SK-N-SH treated with all-trans-retinoic acid at 6 μM for 48 hours (cell line): ENCODE measurements at regions not wholly inside any gene's neighbourhood (a gene's known extent, or its start where the extent isn't known, plus 50 kb on each side); places are given as distances from the start of the nearest gene placed in this dataset.

Experiments used
- ATAC-seq: fragments of 200-7000 bp; cut with Tn5 transposase; 3 replicates; pipeline ENCODE4 v1.9.1; 2020; ENCODE audit warnings: mild to moderate bottlenecking, moderate library complexity
- ARNTL ChIP-seq: fragments of 450-650 bp; formaldehyde crosslinking; IDR thresholded peaks from 2 replicates; pipeline ENCODE4 v1.5.0; 2020; ENCODE audit warnings: low read depth, mild to moderate bottlenecking, moderate library complexity, borderline replicate concordance
- BACH2 ChIP-seq: fragments of 250-450 bp; sonication (Bioruptor Pico); IDR thresholded peaks from 2 replicates; pipeline ENCODE4 v1.9.0; 2021; ENCODE audit warnings: mild to moderate bottlenecking, borderline replicate concordance
- CSDC2 ChIP-seq: fragments of 250-450 bp; sonication (Bioruptor Pico); IDR thresholded peaks from 2 replicates; pipeline ENCODE4 v1.5.0; 2020; ENCODE audit warnings: mild to moderate bottlenecking, moderate library complexity
- CSRNP3 ChIP-seq: fragments of 250-450 bp; sonication (Bioruptor Pico); IDR thresholded peaks from 2 replicates; pipeline ENCODE4 v1.5.1; 2021; ENCODE audit warnings: mild to moderate bottlenecking, moderate library complexity
- ESRRG ChIP-seq: fragments of 250-450 bp; sonication (Bioruptor Pico); IDR thresholded peaks from 2 replicates; pipeline ENCODE4 v1.6.1; 2021; ENCODE audit warnings: mild to moderate bottlenecking
- ISL1 ChIP-seq: fragments of 250-450 bp; sonication (Bioruptor Pico); IDR thresholded peaks from 2 replicates; pipeline ENCODE4 v2.1.2; 2022; ENCODE audit warnings: mild to moderate bottlenecking, moderate library complexity
- OSR1 ChIP-seq: fragments of 250-450 bp; sonication (Bioruptor Pico); IDR thresholded peaks from 2 replicates; pipeline ENCODE4 v1.8.0; 2022; ENCODE audit warnings: moderate library complexity, mild to moderate bottlenecking, inconsistent platforms
- PATZ1 ChIP-seq: fragments of 250-450 bp; sonication (Bioruptor Pico); IDR thresholded peaks from 2 replicates; pipeline ENCODE4 v1.8.0; 2020; ENCODE audit warnings: mild to moderate bottlenecking, moderate library complexity, borderline replicate concordance
- RARB ChIP-seq: fragments of 250-450 bp; sonication (Bioruptor Pico); IDR thresholded peaks from 2 replicates; pipeline ENCODE4 v1.8.0; 2021; ENCODE audit warnings: mild to moderate bottlenecking, moderate library complexity
- SNAI2 ChIP-seq: fragments of 250-450 bp; sonication (Bioruptor Pico); IDR thresholded peaks from 2 replicates; pipeline ENCODE4 v1.5.0; 2020; ENCODE audit warnings: mild to moderate bottlenecking, moderate library complexity
- TCF4 ChIP-seq: fragments of 250-450 bp; sonication (Bioruptor Pico); IDR thresholded peaks from 2 replicates; pipeline ENCODE4 v1.8.0; 2021; ENCODE audit warnings: mild to moderate bottlenecking, moderate library complexity, borderline replicate concordance
- ZC3H10 ChIP-seq: fragments of 250-450 bp; sonication (Bioruptor Pico); IDR thresholded peaks from 2 replicates; pipeline ENCODE4 v1.5.1; 2021; ENCODE audit warnings: mild to moderate bottlenecking, moderate library complexity
- ZFP3 ChIP-seq: fragments of 250-450 bp; sonication (Bioruptor Pico); IDR thresholded peaks from 2 replicates; pipeline ENCODE4 v1.5.0; 2020; ENCODE audit warnings: mild to moderate bottlenecking, moderate library complexity
- ZFP30 ChIP-seq: fragments of 450-650 bp; formaldehyde crosslinking; IDR thresholded peaks from 2 replicates; pipeline ENCODE4 v1.5.0; 2022; ENCODE audit warnings: mild to moderate bottlenecking, moderate library complexity
- ZNF565 ChIP-seq: fragments of 450-650 bp; formaldehyde crosslinking; conservative IDR thresholded peaks from 2 replicates; pipeline ENCODE4 v1.5.0; 2020; ENCODE audit warnings: low read depth, mild to moderate bottlenecking, moderate library complexity
- TF ChIP-seq, protein P1 (sequence below): fragments of 250-450 bp; sonication (Bioruptor Pico); IDR thresholded peaks from 2 replicates; pipeline ENCODE4 v1.5.0; 2020; ENCODE audit warnings: mild to moderate bottlenecking, moderate library complexity
- TF ChIP-seq, protein P2 (sequence below): fragments of 250-450 bp; sonication (Bioruptor Pico); IDR thresholded peaks from 2 replicates; pipeline ENCODE4 v1.8.0; 2021; ENCODE audit warnings: low read depth, mild to moderate bottlenecking, moderate library complexity, borderline replicate concordance

DNA sequence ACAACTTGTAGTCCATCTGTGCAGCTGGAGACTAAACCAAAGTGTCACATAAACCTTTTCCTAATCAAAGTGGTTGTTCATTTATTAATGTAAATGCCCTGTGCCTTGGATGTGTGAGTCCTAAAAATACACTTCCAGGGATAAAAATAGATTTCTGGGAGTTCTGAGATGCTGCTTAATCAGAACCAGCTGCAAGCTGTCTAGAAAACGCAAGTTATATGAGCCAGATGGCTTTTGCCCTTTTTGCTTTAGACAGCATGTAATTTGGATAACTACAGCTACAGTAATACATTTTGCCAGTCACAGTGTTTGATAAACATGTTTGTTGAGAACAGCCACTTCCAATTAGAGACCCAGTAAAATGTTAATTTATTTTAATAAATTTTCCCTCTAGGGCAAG lies 185.1 kb upstream of the PRPS1L1 start (continued):
- TF ChIP-seq, protein P1, sequence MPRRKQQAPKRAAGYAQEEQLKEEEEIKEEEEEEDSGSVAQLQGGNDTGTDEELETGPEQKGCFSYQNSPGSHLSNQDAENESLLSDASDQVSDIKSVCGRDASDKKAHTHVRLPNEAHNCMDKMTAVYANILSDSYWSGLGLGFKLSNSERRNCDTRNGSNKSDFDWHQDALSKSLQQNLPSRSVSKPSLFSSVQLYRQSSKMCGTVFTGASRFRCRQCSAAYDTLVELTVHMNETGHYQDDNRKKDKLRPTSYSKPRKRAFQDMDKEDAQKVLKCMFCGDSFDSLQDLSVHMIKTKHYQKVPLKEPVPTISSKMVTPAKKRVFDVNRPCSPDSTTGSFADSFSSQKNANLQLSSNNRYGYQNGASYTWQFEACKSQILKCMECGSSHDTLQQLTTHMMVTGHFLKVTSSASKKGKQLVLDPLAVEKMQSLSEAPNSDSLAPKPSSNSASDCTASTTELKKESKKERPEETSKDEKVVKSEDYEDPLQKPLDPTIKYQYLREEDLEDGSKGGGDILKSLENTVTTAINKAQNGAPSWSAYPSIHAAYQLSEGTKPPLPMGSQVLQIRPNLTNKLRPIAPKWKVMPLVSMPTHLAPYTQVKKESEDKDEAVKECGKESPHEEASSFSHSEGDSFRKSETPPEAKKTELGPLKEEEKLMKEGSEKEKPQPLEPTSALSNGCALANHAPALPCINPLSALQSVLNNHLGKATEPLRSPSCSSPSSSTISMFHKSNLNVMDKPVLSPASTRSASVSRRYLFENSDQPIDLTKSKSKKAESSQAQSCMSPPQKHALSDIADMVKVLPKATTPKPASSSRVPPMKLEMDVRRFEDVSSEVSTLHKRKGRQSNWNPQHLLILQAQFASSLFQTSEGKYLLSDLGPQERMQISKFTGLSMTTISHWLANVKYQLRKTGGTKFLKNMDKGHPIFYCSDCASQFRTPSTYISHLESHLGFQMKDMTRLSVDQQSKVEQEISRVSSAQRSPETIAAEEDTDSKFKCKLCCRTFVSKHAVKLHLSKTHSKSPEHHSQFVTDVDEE (CRISPR knock-in tag) = peak; percentile 97
- TF ChIP-seq ESRRG (CRISPR knock-in tag) (no peak), RARB (no peak), CSRNP3 (0 out of 2 replicates have a peak, but pooled peaks have one; percentile 50), PATZ1 (CRISPR knock-in tag) (no peak; the same call in 1 of the 2 replicates)

DNA sequence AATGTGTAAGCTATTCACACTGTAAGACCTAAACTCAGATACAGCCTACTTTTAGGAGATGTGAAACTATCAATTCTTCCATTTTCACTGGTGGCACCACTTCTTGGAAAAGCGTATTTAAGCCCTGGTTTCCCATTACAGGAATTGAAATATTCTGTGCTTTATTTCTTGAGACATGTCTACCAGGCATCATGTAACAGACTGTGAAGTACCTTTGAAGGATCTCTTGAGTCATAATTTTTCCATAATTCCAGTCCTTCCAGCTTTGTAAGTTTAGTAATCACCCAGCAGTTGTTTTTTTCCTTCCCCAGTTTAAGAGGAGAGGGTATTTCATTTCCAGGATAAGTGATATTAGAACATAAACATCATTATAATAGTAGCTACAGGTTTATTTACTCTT lies 186.0 kb upstream of the PRPS1L1 start:
- no peak for ATAC-seq
- TF ChIP-seq, protein P1 (CRISPR knock-in tag) = no peak
- TF ChIP-seq TCF4 = no peak
- TF ChIP-seq ESRRG (CRISPR knock-in tag) = no peak
- no peak for TF ChIP-seq OSR1
- no peak for TF ChIP-seq ZFP3 (CRISPR knock-in tag)
- no peak for TF ChIP-seq BACH2 (CRISPR knock-in tag)
- TF ChIP-seq, protein P2, sequence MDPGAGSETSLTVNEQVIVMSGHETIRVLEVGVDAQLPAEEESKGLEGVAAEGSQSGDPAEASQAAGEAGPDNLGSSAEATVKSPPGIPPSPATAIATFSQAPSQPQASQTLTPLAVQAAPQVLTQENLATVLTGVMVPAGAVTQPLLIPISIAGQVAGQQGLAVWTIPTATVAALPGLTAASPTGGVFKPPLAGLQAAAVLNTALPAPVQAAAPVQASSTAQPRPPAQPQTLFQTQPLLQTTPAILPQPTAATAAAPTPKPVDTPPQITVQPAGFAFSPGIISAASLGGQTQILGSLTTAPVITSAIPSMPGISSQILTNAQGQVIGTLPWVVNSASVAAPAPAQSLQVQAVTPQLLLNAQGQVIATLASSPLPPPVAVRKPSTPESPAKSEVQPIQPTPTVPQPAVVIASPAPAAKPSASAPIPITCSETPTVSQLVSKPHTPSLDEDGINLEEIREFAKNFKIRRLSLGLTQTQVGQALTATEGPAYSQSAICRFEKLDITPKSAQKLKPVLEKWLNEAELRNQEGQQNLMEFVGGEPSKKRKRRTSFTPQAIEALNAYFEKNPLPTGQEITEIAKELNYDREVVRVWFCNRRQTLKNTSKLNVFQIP = no peak
- no peak for TF ChIP-seq ARNTL
- TF ChIP-seq ZNF565 = no peak
- no peak for TF ChIP-seq SNAI2 (CRISPR knock-in tag)
- no peak for TF ChIP-seq ZC3H10 (CRISPR knock-in tag)

DNA sequence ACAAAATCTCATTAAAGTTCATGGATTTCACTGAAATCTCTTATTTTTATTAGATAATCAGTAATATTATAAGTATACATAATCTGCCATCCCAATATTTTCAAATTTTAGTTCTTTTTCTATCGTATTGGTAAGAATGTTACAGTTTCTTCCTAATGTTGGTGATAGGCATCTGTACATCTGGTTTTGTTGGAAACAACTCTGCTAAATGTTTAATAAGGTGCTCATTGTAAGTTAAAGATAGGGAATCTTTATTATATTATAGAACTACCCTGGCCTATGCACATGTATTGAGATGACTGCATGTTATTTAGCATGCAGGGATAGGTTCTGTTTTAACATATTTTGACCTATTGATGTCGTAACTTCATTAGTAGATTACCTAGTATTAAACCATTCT lies 188.6 kb upstream of the PRPS1L1 start:
- no peak for ATAC-seq
- no peak for TF ChIP-seq PATZ1 (CRISPR knock-in tag)
- TF ChIP-seq ARNTL = no peak
- TF ChIP-seq ESRRG (CRISPR knock-in tag) = no peak
- TF ChIP-seq, protein P1 (CRISPR knock-in tag) = peak; percentile 53; the same call in 1 of the 2 replicates
- no peak for TF ChIP-seq CSDC2 (CRISPR knock-in tag)
- no peak for TF ChIP-seq RARB
- TF ChIP-seq ZFP30 = no peak
- no peak for TF ChIP-seq CSRNP3
- TF ChIP-seq ZC3H10 (CRISPR knock-in tag) = no peak
- TF ChIP-seq, protein P2 = no peak
- no peak for TF ChIP-seq OSR1
- no peak for TF ChIP-seq ISL1 (CRISPR knock-in tag)
- TF ChIP-seq TCF4 = peak; percentile 84
